ENCODE measurements at regions not wholly inside any gene's neighbourhood (a gene's known extent, or its start where the extent isn't known, plus 50 kb on each side); places are given as distances from the start of the nearest gene placed in this dataset.
"Not testable (repeated sequence)": the region's sequence is repeated elsewhere in the genome, so short reads cannot be mapped to it uniquely, and the experiment has no call there.

DNA sequence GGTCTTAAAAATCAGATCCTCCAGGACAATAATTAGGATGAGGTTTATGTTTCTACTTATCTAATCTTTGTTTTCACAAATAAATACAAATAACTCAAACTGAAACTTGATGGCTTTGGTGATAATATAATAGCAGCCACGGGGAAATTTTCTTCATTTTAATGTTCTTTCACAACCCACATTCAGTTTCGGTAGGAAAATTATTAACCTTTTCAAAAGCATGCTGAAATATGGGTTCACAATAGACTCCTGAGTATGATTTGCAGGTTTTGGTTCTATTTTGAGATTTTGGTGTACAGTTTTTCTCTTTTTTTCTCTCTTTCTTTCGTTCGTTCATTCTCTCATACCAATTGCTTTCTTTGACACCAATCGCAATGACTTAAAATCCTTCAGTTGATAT, 233.9 kb upstream of the PLGLB2 start:
- DNase-seq (ENCODE audit: low read depth); H3K4me3 ChIP-seq (ENCODE audit: low read depth, low read length): not testable (repeated sequence)

DNA sequence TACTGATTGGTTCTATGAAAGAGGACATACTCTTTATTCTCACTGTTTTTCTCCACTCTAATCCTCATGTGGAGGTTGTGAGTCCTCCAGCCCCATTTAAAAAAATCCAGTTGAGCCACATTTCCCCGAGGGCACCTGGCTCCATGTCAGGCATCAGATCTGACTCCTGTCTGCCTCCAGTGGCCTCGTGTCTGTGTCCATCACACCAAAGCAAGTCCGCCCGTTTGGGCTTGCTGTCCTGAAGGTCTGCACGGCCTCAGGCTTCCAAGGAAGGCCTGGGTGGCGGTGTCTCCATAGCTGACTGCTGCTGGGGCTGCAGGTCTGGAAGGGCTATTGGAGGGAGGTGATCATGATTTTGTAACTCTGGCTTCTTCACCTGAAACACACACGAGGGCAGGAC, 233.4 kb upstream of the PLGLB2 start:
- not testable (repeated sequence) for DNase-seq (ENCODE audit: low read depth); H3K4me3 ChIP-seq (ENCODE audit: low read depth, low read length)

DNA sequence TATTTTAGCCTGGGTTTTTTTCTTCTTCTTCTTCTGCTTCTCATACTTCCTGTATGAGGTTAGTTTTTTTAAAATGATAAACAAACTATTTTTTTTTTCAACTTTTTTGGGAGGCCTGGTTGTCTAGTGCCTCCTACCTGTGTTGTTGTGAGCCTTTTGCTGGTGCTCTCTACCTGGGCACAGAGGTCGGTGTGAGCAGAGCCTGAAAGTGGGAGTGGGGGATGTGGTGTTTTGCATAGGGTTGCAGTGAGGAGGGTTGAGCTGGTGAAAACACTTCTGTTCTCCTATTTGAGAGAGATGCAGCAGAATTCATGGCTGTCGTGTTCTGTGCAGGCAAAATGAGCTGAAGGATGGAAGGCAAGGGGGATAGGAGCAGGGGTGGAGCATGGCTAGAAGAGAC, 232.7 kb upstream of the PLGLB2 start:
- not testable (repeated sequence) for DNase-seq (ENCODE audit: low read depth); H3K4me3 ChIP-seq (ENCODE audit: low read depth, low read length)

DNA sequence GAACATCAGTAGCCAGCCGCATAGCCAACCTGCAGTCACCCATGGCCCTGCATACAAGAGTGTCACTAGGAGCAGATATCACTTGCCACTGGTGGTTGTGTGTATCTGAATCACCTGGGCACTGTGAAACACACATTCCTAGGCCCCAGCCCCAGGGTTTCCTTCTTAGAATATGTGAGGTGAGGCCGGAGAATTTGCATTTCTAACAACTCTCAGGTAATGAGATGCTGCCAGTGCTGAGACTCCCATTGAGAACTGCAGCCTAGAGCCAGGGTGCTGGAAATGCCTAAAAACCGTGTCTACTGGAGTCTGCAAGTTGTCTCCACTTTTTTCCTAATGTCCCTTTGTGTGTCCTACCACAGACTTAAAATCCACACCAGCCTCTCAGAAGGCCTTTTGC, 232.0 kb upstream of the PLGLB2 start:
- DNase-seq (ENCODE audit: low read depth); H3K4me3 ChIP-seq (ENCODE audit: low read depth, low read length): not testable (repeated sequence)

DNA sequence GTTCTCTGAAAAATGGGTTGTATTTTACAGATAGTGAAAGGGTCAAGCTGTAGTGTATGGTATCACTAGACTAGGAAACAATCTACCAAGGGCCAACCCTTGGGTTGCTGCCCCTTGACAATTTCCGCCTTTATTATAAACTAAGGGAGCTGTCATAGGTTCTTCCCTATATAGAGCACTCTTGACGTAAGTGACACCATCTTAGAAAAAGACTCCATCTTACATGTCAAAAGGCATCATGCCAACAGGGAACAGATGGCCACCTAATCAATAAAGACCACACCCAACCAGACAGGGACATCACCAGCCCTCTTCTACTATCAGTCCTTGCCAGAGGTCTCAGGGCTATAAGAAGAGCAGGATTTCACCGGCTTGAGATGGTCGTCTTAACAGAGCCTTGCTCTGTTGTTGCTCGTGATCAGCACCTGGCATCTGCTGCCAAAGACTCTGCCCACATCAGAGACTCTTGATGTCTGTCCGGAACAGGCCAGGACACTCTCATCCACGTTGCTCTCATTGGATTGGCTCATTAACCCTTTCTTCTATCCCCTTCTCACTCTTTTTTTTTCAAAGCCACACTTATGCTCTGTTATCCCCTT, 231.4 kb upstream of the PLGLB2 start:
- H3K4me3 ChIP-seq (ENCODE audit: low read depth, low read length); DNase-seq (ENCODE audit: low read depth): not testable (repeated sequence)

DNA sequence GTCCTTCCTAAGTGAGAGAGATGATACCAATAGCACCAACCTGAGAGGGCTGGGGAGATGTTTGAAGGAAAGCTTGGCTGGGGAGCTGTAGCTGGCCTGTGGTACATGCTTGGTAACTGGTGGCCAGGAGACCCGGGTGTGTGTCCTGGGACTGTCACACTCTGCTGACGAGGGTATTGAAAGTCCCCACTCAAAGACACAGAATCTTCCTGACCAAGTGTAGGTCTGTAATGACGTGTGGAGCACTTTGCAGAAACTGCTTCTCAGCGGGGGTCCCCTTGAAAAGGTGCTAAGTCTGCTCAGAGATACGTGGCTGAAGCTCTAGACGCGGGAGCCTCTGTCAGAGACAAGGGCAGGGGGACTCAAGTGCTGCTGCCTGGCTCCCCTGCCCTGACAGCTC, 230.4 kb upstream of the PLGLB2 start:
- not testable (repeated sequence) for H3K4me3 ChIP-seq (ENCODE audit: low read depth, low read length); DNase-seq (ENCODE audit: low read depth)

DNA sequence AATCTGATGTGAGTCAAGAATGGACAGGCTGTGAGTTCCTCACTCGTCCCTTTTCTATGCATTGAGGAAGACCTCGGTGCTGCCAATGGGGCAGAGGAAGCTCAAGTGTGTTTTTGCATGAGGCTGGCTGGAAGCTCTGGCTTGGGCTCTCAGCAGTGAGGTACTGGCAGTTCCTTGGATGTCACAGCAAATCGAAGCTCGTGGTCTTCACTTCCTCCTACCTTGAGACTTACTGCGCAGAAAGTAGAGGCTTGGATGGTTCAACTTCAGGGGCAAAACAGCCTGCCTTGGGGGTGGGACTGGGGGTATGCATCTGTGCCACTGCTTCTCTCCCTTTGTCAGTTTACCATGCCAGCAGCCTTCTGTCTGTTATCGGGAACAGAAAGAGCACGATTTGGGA, 229.8 kb upstream of the PLGLB2 start:
- not testable (repeated sequence) for H3K4me3 ChIP-seq (ENCODE audit: low read depth, low read length); DNase-seq (ENCODE audit: low read depth)

DNA sequence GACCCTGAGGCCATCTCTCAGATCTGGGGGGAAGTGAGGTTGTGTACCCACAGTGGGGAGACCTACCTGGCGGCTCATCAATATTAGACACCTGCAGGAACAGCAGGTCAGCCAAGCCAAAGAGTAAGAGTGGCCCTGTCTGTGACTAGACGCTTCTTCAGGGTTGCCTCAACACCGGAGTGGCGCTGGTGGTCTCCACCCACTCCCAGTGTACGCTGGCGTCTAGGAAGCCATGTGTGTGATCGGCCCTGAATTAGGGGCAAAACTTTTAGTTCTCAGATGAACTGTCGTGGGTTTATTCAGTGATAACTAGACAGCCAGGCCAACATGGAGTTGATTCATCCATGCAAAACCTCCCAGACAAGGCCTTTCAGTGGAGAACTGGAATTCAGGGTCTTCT, 229.3 kb upstream of the PLGLB2 start:
- DNase-seq (ENCODE audit: low read depth): not testable (repeated sequence)

DNA sequence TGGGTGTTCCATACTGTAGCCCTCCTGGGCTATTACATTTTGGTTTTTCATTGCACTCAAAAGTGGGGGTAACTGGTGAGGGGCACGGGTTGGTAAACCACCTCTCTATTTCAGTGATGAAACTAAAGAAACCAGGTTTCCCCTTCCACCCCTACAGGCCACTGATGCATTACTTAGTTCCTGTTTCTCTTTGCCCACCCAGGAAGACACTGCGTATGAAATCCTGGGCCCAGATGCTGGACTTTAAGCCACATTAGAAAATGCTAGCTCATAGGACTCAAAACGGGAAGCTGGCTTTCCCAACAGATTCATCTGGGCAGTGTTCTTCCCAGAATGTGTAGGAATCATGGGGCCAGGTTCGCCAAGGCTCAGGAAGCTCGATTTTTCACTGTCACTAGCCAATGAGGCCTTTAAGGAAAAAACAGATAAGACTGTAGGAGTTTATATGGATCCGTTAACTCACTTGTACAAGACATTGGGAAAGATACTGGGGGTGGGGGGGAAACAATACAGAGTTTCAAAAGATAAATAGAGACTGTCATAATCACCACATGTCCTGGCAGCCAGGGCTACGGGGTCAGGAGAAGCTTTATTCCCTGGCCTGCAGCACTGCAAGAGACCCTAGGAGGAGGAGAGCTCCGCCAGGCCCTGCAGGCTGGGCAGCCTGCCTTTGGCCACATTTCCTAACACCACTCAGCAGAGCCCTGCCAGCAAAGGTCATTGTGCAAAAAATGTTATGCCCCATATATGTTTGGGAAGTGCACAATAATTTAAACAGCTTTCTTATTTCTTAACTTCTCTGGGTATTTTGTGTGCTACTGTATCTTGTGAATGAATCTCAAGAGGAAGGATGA, 228.5 kb upstream of the PLGLB2 start:
- DNase-seq (ENCODE audit: low read depth); H3K4me3 ChIP-seq (ENCODE audit: low read depth, low read length): not testable (repeated sequence)

More for the DNA sequence above, 229.3 kb upstream of the PLGLB2 start:
- not testable (repeated sequence) for H3K4me3 ChIP-seq (ENCODE audit: low read depth, low read length)

DNA sequence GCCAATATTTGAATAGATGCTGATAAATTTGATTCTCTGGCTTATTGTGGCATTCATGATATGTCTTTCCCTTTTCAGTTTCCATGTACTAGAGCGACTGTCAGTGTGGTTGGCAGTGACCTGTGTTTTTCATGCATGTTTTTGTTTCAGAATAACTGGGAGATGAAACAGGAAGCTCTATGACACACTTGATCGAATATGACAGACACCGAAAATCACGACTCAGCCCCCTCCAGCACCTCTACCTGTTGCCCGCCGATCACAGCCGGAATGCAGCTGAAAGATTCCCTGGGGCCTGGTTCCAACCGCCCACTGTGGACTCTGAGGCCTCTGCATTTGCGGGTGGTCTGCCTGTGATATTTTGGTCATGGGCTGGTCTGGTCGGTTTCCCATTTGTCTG, 226.8 kb upstream of the PLGLB2 start:
- H3K4me3 ChIP-seq (ENCODE audit: low read depth, low read length); DNase-seq (ENCODE audit: low read depth): not testable (repeated sequence)

DNA sequence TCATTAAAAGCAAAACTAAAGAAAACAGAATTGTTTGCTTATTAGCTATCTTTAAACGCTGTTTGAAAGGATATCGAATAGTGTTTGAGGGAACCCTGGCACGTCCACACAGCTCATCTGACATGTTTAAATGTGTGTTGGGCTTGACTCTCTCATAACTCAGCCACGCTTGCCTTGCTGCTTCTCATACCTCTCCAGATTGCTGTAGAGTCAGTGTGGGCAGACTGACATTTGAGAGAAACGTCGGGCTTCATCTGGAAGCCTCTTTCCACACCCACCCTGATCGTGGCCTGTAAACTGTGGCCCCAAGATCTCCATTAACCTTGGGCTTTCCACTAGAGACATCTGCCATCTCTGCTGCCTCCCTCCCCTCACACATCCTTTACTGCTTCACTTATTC, 226.4 kb upstream of the PLGLB2 start:
- DNase-seq (ENCODE audit: low read depth); H3K4me3 ChIP-seq (ENCODE audit: low read depth, low read length): not testable (repeated sequence)

DNA sequence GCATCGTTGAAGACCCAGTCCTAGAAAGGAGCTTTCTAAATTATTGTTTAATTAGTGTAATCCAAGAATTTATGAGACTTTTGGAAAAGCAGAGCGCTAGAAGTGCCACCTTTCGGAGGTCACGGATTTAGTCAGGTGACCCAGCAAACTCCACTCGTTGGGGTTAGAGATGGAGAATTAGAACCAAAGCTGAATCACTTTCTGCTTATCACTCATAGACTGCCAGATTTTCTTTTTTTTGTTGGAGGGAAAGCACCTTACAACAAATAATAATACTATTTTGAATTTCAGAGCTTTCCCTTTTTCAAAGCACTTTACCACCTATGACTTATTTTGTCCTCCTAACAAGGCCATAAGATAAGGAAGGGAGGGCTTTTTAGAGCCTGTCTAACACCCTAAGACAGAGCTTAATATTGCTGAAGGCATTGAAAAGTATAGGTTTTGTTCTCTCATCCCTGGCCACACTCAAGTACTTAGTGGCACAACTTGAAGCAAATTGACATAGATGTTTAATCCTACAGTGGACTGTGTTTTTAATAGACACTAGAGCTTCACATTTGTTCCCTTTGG, 223.2 kb upstream of the PLGLB2 start:
- not testable (repeated sequence) for H3K4me3 ChIP-seq (ENCODE audit: low read depth, low read length); DNase-seq (ENCODE audit: low read depth)

DNA sequence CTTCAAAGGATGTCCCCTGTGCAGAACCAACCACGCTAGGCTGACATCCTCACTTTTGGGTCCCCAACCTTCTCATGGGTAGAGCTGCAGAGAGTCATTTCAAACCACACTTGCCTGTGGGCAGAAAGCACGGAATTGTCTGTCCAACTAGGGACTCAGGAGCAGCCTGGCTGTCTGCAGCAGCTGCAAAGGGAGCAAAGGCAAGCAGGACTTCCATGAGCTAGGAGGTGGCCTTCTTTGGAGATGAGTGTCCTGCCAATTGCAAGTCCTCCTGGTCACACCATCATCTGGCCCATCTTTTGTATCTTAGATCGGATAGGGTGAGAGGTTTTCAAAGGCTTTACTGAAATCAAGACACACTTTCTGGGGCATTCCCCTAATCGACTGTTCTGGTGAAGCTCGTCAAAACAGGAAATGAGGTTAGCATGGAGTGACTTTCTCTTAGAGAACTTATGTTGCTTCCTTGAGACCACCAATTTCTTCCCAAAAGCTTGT, 222.3 kb upstream of the PLGLB2 start:
- not testable (repeated sequence) for DNase-seq (ENCODE audit: low read depth); H3K4me3 ChIP-seq (ENCODE audit: low read depth, low read length)

DNA sequence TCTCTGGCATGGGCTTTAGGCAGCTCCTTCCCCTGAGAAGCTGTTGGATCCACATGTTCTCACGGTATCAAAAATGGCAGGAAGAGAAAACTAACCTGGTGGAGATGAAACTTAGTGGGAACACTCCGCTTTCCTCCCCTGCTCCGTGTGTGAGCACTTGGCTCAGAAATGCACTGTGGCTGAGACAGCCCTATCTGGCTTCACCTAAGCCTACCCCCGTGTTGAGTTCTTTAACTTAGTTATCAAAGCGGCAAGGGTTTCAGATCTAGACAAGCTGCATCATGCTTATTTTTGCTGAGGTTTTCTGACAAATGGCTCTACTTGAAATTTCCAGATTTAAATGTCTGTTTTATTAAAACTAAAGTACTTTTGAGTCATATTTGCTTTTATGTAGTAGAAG, 221.6 kb upstream of the PLGLB2 start:
- not testable (repeated sequence) for DNase-seq (ENCODE audit: low read depth)

DNA sequence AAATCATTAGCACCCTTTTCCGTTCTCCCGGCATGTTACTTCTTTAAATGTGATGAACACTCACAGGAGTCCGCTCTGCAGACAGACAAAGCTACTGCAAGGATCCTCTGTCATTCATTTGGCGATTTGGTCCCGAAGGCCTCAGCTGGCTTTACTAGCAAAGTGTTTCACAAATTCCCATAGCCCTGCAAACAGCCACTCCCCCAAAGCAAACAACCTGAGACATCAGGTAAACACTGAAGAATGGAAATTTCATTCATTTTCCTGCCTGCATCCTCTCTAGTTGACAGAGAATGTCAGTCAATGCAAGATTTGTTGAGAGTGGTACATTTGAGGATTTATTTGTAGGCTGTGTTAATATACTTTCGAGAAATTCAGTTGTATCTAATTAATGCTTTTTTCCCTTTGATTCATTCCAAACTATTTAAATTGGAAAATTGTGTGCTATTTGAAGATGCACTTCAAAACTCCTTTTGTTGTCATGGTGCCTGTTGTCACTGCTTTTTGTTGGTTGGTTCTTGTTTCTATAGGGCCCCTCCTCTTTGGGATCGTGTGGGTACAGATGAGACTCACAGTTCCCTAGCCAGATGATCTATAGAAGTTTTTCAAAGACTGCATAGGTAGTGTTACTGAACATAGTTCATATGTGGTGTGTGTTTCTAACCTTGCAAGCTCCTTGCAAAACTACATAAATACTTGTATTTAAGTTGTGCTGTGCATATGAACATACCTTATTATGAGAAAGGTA, 215.7 kb upstream of the PLGLB2 start:
- not testable (repeated sequence) for DNase-seq (ENCODE audit: low read depth); H3K4me3 ChIP-seq (ENCODE audit: low read depth, low read length)

More for the DNA sequence above, 221.6 kb upstream of the PLGLB2 start:
- H3K4me3 ChIP-seq (ENCODE audit: low read depth, low read length): not testable (repeated sequence)

DNA sequence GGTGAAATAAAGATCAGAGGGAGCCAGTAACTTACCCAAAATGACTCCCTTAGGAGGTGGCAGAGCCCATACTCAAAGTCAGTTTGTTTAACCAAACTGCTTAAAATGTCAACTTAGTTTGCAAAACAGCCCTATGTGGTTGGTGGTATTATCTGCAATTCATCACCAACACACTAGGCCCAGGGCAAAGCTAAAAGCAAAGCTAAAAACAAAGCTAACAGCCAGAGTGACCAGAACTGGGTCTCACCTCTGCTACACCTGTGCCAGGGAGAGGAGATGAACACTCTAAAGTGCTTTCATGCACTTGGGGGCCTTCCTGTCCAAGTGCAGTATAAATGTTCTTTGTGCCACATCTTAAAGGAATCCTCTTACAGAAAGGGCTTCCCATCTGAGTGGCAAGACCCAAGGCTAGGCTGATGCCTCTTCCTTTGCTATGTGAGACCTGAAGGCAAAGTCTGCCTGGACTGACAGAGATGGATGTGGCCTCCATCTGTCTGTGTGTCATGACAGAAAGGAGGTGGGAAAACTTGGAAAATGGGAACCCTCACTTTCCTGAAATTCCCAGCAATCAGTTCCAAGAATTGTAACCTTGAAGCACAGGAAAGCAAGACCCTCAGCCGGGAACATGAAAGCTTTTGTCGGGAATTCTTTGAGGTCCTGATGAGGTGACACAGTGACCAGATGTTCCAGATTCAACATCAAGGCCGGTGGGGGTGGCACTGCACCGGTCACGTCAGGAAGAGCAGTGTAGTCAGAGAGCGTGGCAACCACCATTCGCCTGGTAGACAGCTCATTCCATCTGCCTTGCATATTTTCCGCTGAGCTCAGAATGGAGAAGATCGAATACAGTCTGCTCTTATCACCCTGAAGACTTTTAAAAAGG, 214.3 kb upstream of the PLGLB2 start:
- H3K4me3 ChIP-seq (ENCODE audit: low read depth, low read length): not testable (repeated sequence)
- DNase-seq (ENCODE audit: low read depth): peak; percentile 4

DNA sequence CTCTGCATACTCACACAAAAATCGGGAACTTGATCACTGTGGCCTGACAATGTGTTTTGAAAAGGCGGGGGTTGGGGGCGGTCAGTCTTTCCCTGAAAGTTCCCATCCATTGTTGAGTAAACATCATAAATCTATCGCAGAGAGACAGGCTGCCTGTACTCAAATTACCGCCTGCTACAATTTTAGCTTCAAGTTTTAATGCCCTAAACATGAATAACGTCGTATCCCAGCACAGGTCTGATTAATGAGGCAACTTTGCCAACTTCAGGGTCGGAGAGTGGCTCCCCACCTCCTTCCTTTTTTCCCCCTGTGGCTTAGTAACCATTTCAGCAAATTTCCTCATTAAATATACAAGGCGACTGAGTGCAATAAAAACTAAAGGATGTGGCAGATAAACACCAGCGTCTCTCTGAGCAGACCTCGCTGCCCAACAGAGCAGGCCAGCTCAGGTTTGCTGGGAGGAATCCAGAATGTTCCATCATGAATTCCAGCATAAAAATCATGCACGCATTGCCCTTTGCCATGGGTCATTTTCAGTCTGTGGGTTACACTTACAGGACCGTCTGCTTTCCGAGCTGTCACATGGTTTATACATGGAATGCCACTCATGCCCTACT, 213.5 kb upstream of the PLGLB2 start:
- DNase-seq (ENCODE audit: low read depth); H3K4me3 ChIP-seq (ENCODE audit: low read depth, low read length): not testable (repeated sequence)

DNA sequence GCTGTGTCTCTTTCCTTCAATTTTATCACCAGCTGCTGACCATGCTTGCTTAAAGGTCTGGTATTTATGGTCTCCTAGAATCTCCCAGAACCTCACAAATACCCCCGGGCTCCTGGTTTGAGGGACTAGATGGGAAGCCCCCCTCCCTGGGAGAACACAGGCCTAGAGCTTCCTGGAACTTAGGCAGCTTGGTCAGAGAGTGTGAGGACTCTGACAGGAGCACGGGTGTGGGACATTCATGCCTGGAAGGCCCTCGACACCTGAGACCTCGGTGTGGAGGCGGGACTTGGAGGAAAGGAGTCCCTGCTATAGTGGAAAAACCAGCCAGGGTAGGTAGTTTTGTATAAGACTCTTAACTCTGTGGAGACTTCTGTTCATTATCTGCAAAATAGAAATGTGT, 211.5 kb upstream of the PLGLB2 start:
- H3K4me3 ChIP-seq (ENCODE audit: low read depth, low read length); DNase-seq (ENCODE audit: low read depth): not testable (repeated sequence)
